GM12878 (cell line): ENCODE measurements at regions not wholly inside any gene's neighbourhood (a gene's known extent, or its start where the extent isn't known, plus 50 kb on each side); places are given as distances from the start of the nearest gene placed in this dataset.

Experiments used
- ATAC-seq: fragments of 200-7000 bp; cut with Tn5 transposase; 3 replicates; pipeline ENCODE4 v1.9.1; 2020; ENCODE audit warnings: mild to moderate bottlenecking, moderate library complexity
- BruUV-seq: library from RNA; stranded (reverse); fragments of 400-500 nt; replicated peaks from 2 replicates; lab custom pipeline; 2021; lab: Mats Ljungman, UMichigan
- CTCF ChIA-PET: fragments of 300-600 bp; sonication (Branson Sonifier 250); formaldehyde crosslinking; extraction: SDS; loops from one replicate; lab custom pipeline; 2021; ENCODE audit warnings: inconsistent platforms; lab: Yijun Ruan, JAX
- POLR2A ChIA-PET: fragments of 350-600 bp; formaldehyde crosslinking; extraction: SDS; loops from one replicate; lab custom pipeline; 2021; ENCODE audit warnings: inconsistent platforms; lab: Charles Lee
- RAD21 ChIA-PET: fragments of 300-600 bp; sonication (Branson Sonifier 250); formaldehyde crosslinking; loops from one replicate; lab custom pipeline; 2023; ENCODE audit warnings: antibody characterized with exemption; ENCODE audit not compliant: unreplicated experiment; lab: Charles Lee
- SMC1A ChIA-PET: fragments of 300-600 bp; sonication (Branson Sonifier 250); formaldehyde crosslinking; loops from one replicate; lab custom pipeline; 2023; ENCODE audit not compliant: unreplicated experiment, uncharacterized antibody; lab: Charles Lee
- DNase-seq: peaks from one replicate; pipeline ENCODE4 v3.0.0-alpha.2; 2011; ENCODE audit warnings: low read depth, low spot score
- FAIRE-seq: peaks from 3 replicates; lab custom pipeline; 2011; peaks lifted over from hg19 to GRCh38; lab: Jason Lieb, UNC
- H2AFZ ChIP-seq: 2 replicates; pipeline ENCODE4 v1.6.0; 2011; ENCODE audit warnings: low read depth, low read length, control low read depth; ENCODE audit not compliant: control insufficient read depth
- H3K27ac ChIP-seq: 2 replicates; pipeline ENCODE4 v1.5.1; 2011; ENCODE audit warnings: control low read depth; ENCODE audit not compliant: control insufficient read depth, insufficient read depth
- H3K27me3 ChIP-seq, 2 experiments: replicated peaks in 1 of 2; 2 replicates each; pipeline versions ENCODE4 v1.6.0 to v1.6.1; 2011; ENCODE audit warnings: low read length in 1 of 2; ENCODE audit not compliant: control insufficient read depth in 2 of 2, insufficient read depth in 2 of 2
- H3K36me3 ChIP-seq, 2 experiments: 2 replicates each; pipeline ENCODE4 v1.5.1; 2011; ENCODE audit warnings: low read length in 1 of 2; ENCODE audit not compliant: control insufficient read depth in 2 of 2, insufficient read depth in 2 of 2
- H3K4me1 ChIP-seq: 2 replicates; pipeline ENCODE4 v1.6.1; 2011; ENCODE audit warnings: mild to moderate bottlenecking, low read length, moderate library complexity, mixed read lengths; ENCODE audit not compliant: control insufficient read depth, insufficient read depth
- H3K4me2 ChIP-seq: 2 replicates; pipeline ENCODE4 v1.6.0; 2011; ENCODE audit warnings: control low read depth; ENCODE audit not compliant: control insufficient read depth, insufficient read depth
- H3K4me3 ChIP-seq: fragments of 200-600 bp; sonication (generic); 2 replicates; pipeline ENCODE4 v1.5.1; 2016
- H3K79me2 ChIP-seq: 2 replicates; pipeline ENCODE4 v1.6.0; 2011; ENCODE audit warnings: low read length; ENCODE audit not compliant: control insufficient read depth, insufficient read depth
- H3K9ac ChIP-seq: 2 replicates; pipeline ENCODE4 v1.8.0; 2011; ENCODE audit warnings: low read length, control low read depth, mixed read lengths; ENCODE audit not compliant: control insufficient read depth, insufficient read depth
- H3K9me3 ChIP-seq: replicated peaks from 3 replicates; pipeline ENCODE4 v1.5.1; 2011; ENCODE audit warnings: mild to moderate bottlenecking, low read length; ENCODE audit not compliant: control insufficient read depth, insufficient read depth
- H4K20me1 ChIP-seq: 2 replicates; pipeline ENCODE4 v1.6.0; 2011; ENCODE audit not compliant: control insufficient read depth, insufficient read depth
- HDAC6 ChIP-seq: fragments of 200-600 bp; sonication (generic); IDR thresholded peaks from one replicate; pipeline ENCODE4 v1.8.0; 2017; ENCODE audit warnings: antibody characterized with exemption; ENCODE audit not compliant: unreplicated experiment
- NFYB ChIP-seq: IDR thresholded peaks from 2 replicates; pipeline ENCODE4 v1.6.1; 2011; ENCODE audit warnings: low read depth, mild to moderate bottlenecking, low read length, improper control_type of control experiment, moderate library complexity; ENCODE audit not compliant: insufficient read depth
- NRF1 ChIP-seq: conservative IDR thresholded peaks from 2 replicates; pipeline ENCODE4 v1.6.1; 2011; ENCODE audit warnings: mild to moderate bottlenecking, low read depth, low read length, improper control_type of control experiment
- PAX8 ChIP-seq: fragments of 450-650 bp; IDR thresholded peaks from 2 replicates; pipeline ENCODE4 v1.6.1; 2017; ENCODE audit warnings: mild to moderate bottlenecking, moderate library complexity
- PML ChIP-seq: IDR thresholded peaks from 2 replicates; pipeline ENCODE4 v1.6.1; 2012; ENCODE audit warnings: low read length, inconsistent platforms
- POLR2AphosphoS2 ChIP-seq: IDR thresholded peaks from 2 replicates; pipeline ENCODE4 v1.6.1; 2011; ENCODE audit warnings: low read depth, mild to moderate bottlenecking, low read length, improper control_type of control experiment, moderate library complexity
- POLR2AphosphoS5 ChIP-seq: IDR thresholded peaks from 2 replicates; pipeline ENCODE4 v1.6.1; 2011; ENCODE audit warnings: mild to moderate bottlenecking, low read length, inconsistent platforms
- STAT3 ChIP-seq: IDR thresholded peaks from 2 replicates; pipeline ENCODE4 v1.6.1; 2011; ENCODE audit warnings: low read depth, low read length, improper control_type of control experiment
- WGBS: methylation state at CpG from one replicate; pipeline ENCODE4 v1.1.6; 2016; ENCODE audit warnings: low lambda C conversion rate; ENCODE audit not compliant: insufficient replicate concordance, insufficient coverage; ENCODE audit errors: missing lambda C conversion rate; 5-methylcytosine and 5-hydroxymethylcytosine counted together
- in situ Hi-C: fragments of 300-500 bp; cut with MboI; formaldehyde crosslinking; loops from 9 replicates; pipeline ENCODE4 v1.14.3; 2018; ENCODE audit warnings: mixed read lengths
- intact Hi-C: fragments of 100-400 bp; cut with micrococcal nuclease; formaldehyde crosslinking; loops from one replicate; pipeline ENCODE4 v1.14.2; 2022; ENCODE audit not compliant: unreplicated experiment
- TF ChIP-seq, protein P1 (sequence below): IDR thresholded peaks from 2 replicates; pipeline ENCODE4 v1.6.1; 2011; ENCODE audit warnings: mild to moderate bottlenecking, low read depth, low read length, moderate library complexity; ENCODE audit not compliant: insufficient replicate concordance
- TF ChIP-seq, protein P2 (sequence below): fragments of 450-650 bp; formaldehyde crosslinking; IDR thresholded peaks from 2 replicates; pipeline ENCODE4 v1.4.0; 2020; ENCODE audit warnings: mild to moderate bottlenecking, moderate library complexity
- TF ChIP-seq, protein P3 (sequence below): fragments of 450-650 bp; IDR thresholded peaks from 2 replicates; pipeline ENCODE4 v1.6.1; 2016; ENCODE audit warnings: mild to moderate bottlenecking, moderate library complexity, borderline replicate concordance
- TF ChIP-seq, protein P4 (sequence below): fragments of 450-650 bp; IDR thresholded peaks from 2 replicates; pipeline ENCODE4 v1.6.1; 2017; ENCODE audit warnings: mild to moderate bottlenecking, moderate library complexity

DNA sequence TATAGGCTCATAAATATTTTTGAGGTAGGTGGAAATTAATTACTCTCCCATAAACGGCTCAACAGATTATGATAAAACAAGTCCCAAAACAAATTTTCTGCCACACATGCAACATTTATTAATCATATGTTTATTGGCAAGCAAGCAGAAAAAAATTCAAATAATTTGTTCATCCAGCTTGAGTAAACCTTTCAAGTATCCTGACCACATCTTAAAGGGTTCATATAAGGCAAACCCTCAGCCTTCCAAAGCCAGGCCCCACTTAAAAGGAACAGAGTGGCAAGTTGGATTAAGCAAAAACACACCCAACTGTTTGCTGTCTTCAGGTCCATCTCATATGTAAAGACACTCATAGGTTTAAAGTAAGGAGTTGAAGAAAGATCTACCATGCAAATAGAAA, 1042.3 kb downstream of the DIPK2A start:
- Histone ChIP-seq H3K79me2 (no peaks in the 10 kb centered on the region), H3K4me2 (no peak overlapping the region), H3K4me3 (no peak overlapping the region), H3K9me3 (no peaks in the 10 kb centered on the region), H2AFZ (no peak overlapping the region), H3K27ac (no peak overlapping the region), H3K9ac (no peak overlapping the region), H3K36me3 (no peaks in the 10 kb centered on the region), H4K20me1 (no peaks in the 10 kb centered on the region), H3K4me1 (no peaks in the 10 kb centered on the region), H3K27me3 (no peaks in the 10 kb centered on the region)
- RAD21 ChIA-PET: no interaction called here
- in situ Hi-C loops (no loop called here), intact Hi-C loops (no loop called here)
- DNase-seq (no peak), FAIRE-seq (no peak), ATAC-seq (no peak)
- WGBS: 0% methylated on average over 1 of the region's 1 CpG
- BruUV-seq: no TSS peak
- CTCF ChIA-PET: no interaction called here
- POLR2A ChIA-PET: no interaction called here
- SMC1A ChIA-PET: no interaction called here
- no peak for TF ChIP-seq PAX8
- no peak for TF ChIP-seq STAT3
- no peak for TF ChIP-seq POLR2AphosphoS2
- TF ChIP-seq PML: no peak
- no peak for TF ChIP-seq NFYB
- no peak for TF ChIP-seq POLR2AphosphoS5
- TF ChIP-seq, protein P1, sequence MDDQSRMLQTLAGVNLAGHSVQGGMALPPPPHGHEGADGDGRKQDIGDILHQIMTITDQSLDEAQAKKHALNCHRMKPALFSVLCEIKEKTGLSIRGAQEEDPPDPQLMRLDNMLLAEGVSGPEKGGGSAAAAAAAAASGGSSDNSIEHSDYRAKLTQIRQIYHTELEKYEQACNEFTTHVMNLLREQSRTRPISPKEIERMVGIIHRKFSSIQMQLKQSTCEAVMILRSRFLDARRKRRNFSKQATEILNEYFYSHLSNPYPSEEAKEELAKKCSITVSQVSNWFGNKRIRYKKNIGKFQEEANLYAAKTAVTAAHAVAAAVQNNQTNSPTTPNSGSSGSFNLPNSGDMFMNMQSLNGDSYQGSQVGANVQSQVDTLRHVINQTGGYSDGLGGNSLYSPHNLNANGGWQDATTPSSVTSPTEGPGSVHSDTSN: no peak
- TF ChIP-seq, protein P2, sequence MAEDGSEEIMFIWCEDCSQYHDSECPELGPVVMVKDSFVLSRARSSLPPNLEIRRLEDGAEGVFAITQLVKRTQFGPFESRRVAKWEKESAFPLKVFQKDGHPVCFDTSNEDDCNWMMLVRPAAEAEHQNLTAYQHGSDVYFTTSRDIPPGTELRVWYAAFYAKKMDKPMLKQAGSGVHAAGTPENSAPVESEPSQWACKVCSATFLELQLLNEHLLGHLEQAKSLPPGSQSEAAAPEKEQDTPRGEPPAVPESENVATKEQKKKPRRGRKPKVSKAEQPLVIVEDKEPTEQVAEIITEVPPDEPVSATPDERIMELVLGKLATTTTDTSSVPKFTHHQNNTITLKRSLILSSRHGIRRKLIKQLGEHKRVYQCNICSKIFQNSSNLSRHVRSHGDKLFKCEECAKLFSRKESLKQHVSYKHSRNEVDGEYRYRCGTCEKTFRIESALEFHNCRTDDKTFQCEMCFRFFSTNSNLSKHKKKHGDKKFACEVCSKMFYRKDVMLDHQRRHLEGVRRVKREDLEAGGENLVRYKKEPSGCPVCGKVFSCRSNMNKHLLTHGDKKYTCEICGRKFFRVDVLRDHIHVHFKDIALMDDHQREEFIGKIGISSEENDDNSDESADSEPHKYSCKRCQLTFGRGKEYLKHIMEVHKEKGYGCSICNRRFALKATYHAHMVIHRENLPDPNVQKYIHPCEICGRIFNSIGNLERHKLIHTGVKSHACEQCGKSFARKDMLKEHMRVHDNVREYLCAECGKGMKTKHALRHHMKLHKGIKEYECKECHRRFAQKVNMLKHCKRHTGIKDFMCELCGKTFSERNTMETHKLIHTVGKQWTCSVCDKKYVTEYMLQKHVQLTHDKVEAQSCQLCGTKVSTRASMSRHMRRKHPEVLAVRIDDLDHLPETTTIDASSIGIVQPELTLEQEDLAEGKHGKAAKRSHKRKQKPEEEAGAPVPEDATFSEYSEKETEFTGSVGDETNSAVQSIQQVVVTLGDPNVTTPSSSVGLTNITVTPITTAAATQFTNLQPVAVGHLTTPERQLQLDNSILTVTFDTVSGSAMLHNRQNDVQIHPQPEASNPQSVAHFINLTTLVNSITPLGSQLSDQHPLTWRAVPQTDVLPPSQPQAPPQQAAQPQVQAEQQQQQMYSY (CRISPR knock-in tag): no peak
- TF ChIP-seq HDAC6: no peak
- TF ChIP-seq, protein P3, sequence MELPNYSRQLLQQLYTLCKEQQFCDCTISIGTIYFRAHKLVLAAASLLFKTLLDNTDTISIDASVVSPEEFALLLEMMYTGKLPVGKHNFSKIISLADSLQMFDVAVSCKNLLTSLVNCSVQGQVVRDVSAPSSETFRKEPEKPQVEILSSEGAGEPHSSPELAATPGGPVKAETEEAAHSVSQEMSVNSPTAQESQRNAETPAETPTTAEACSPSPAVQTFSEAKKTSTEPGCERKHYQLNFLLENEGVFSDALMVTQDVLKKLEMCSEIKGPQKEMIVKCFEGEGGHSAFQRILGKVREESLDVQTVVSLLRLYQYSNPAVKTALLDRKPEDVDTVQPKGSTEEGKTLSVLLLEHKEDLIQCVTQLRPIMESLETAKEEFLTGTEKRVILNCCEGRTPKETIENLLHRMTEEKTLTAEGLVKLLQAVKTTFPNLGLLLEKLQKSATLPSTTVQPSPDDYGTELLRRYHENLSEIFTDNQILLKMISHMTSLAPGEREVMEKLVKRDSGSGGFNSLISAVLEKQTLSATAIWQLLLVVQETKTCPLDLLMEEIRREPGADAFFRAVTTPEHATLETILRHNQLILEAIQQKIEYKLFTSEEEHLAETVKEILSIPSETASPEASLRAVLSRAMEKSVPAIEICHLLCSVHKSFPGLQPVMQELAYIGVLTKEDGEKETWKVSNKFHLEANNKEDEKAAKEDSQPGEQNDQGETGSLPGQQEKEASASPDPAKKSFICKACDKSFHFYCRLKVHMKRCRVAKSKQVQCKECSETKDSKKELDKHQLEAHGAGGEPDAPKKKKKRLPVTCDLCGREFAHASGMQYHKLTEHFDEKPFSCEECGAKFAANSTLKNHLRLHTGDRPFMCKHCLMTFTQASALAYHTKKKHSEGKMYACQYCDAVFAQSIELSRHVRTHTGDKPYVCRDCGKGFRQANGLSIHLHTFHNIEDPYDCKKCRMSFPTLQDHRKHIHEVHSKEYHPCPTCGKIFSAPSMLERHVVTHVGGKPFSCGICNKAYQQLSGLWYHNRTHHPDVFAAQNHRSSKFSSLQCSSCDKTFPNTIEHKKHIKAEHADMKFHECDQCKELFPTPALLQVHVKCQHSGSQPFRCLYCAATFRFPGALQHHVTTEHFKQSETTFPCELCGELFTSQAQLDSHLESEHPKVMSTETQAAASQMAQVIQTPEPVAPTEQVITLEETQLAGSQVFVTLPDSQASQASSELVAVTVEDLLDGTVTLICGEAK: no peak
- TF ChIP-seq, protein P4, sequence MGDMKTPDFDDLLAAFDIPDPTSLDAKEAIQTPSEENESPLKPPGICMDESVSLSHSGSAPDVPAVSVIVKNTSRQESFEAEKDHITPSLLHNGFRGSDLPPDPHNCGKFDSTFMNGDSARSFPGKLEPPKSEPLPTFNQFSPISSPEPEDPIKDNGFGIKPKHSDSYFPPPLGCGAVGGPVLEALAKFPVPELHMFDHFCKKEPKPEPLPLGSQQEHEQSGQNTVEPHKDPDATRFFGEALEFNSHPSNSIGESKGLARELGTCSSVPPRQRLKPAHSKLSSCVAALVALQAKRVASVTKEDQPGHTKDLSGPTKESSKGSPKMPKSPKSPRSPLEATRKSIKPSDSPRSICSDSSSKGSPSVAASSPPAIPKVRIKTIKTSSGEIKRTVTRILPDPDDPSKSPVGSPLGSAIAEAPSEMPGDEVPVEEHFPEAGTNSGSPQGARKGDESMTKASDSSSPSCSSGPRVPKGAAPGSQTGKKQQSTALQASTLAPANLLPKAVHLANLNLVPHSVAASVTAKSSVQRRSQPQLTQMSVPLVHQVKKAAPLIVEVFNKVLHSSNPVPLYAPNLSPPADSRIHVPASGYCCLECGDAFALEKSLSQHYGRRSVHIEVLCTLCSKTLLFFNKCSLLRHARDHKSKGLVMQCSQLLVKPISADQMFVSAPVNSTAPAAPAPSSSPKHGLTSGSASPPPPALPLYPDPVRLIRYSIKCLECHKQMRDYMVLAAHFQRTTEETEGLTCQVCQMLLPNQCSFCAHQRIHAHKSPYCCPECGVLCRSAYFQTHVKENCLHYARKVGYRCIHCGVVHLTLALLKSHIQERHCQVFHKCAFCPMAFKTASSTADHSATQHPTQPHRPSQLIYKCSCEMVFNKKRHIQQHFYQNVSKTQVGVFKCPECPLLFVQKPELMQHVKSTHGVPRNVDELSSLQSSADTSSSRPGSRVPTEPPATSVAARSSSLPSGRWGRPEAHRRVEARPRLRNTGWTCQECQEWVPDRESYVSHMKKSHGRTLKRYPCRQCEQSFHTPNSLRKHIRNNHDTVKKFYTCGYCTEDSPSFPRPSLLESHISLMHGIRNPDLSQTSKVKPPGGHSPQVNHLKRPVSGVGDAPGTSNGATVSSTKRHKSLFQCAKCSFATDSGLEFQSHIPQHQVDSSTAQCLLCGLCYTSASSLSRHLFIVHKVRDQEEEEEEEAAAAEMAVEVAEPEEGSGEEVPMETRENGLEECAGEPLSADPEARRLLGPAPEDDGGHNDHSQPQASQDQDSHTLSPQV: no peak
- no peak for TF ChIP-seq NRF1
